ENCODE measurements at regions not wholly inside any gene's neighbourhood (a gene's known extent, or its start where the extent isn't known, plus 50 kb on each side); places are given as distances from the start of the nearest gene placed in this dataset.

GRCh38 chr2:228417526-228417925, 236.0 kb upstream of the SPHKAP start:
- TF ChIP-seq EZH2phosphoT487 (IDR thresholded peaks at IDR 0.05; ENCODE audit: borderline replicate concordance) = no peak
- TF ChIP-seq, protein P1, sequence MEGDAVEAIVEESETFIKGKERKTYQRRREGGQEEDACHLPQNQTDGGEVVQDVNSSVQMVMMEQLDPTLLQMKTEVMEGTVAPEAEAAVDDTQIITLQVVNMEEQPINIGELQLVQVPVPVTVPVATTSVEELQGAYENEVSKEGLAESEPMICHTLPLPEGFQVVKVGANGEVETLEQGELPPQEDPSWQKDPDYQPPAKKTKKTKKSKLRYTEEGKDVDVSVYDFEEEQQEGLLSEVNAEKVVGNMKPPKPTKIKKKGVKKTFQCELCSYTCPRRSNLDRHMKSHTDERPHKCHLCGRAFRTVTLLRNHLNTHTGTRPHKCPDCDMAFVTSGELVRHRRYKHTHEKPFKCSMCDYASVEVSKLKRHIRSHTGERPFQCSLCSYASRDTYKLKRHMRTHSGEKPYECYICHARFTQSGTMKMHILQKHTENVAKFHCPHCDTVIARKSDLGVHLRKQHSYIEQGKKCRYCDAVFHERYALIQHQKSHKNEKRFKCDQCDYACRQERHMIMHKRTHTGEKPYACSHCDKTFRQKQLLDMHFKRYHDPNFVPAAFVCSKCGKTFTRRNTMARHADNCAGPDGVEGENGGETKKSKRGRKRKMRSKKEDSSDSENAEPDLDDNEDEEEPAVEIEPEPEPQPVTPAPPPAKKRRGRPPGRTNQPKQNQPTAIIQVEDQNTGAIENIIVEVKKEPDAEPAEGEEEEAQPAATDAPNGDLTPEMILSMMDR (conservative IDR thresholded peaks at IDR 0.05; ENCODE audit: low read length) = no peak

Measured in Loucy (cell line).